A549 (cell line): ENCODE measurements at regions not wholly inside any gene's neighbourhood (a gene's known extent, or its start where the extent isn't known, plus 50 kb on each side); places are given as distances from the start of the nearest gene placed in this dataset.

Source experiments
- ATAC-seq, 2 experiments: fragments of 200-7000 bp in 1 of 2; fragments of >200 bp in 1 of 2; cut with Nextera tagmentation in 1 of 2; cut with Tn5 transposase in 1 of 2; 3 replicates each; pipeline versions ENCODE4 v1.8.0 to v1.9.1; 2018 to 2020; ENCODE audit warnings: mild to moderate bottlenecking in 1 of 2, moderate library complexity in 1 of 2
- CTCF ChIA-PET: fragments of 300-600 bp; sonication (Branson Sonifier 250); formaldehyde crosslinking; extraction: SDS; loops from one replicate; lab custom pipeline; 2021; ENCODE audit warnings: antibody characterized with exemption, inconsistent platforms; lab: Yijun Ruan, JAX
- POLR2A ChIA-PET: fragments of 350-600 bp; formaldehyde crosslinking; extraction: SDS; loops from one replicate; lab custom pipeline; 2021; ENCODE audit warnings: antibody characterized with exemption, inconsistent platforms; lab: Yijun Ruan, JAX
- DNase-seq, 2 experiments: peaks; one replicate each; pipeline versions ENCODE4 v3.0.0 to v3.0.0-alpha.2; 2011 to 2016; ENCODE audit warnings: low read depth in 1 of 2, low spot score in 1 of 2
- FAIRE-seq: peaks from 2 replicates; lab custom pipeline; 2011; peaks lifted over from hg19 to GRCh38; lab: Jason Lieb, UNC
- H3K27ac ChIP-seq, 2 experiments: fragments of >200 bp; sonication (Bioruptor Twin); formaldehyde crosslinking; 3 replicates each; pipeline ENCODE4 v1.5.1; 2016 to 2017
- H3K4me1 ChIP-seq: fragments of >200 bp; sonication (Bioruptor Twin); formaldehyde crosslinking; 3 replicates; pipeline ENCODE4 v1.6.1; 2016
- H3K4me2 ChIP-seq: fragments of >200 bp; sonication (Bioruptor Twin); formaldehyde crosslinking; 3 replicates; pipeline ENCODE4 v1.6.1; 2016
- H3K4me3 ChIP-seq: fragments of >200 bp; sonication (Bioruptor Twin); formaldehyde crosslinking; 3 replicates; pipeline ENCODE4 v1.5.1; 2016
- H3K9me3 ChIP-seq: fragments of >200 bp; sonication (Bioruptor Twin); formaldehyde crosslinking; 3 replicates; pipeline ENCODE4 v1.6.1; 2016
- BCL3 ChIP-seq: fragments of >200 bp; sonication (Bioruptor Twin); formaldehyde crosslinking; IDR thresholded peaks from 3 replicates; pipeline ENCODE4 v1.6.1; 2016
- CBX2 ChIP-seq: fragments of 200-600 bp; sonication (generic); IDR thresholded peaks from 2 replicates; pipeline ENCODE4 v1.6.1; 2016; ENCODE audit warnings: low read depth, mild to moderate bottlenecking, borderline replicate concordance
- CHD2 ChIP-seq: fragments of 150-350 bp; IDR thresholded peaks from 2 replicates; pipeline ENCODE4 v1.6.1; 2014; ENCODE audit warnings: low read length; ENCODE audit not compliant: partially characterized antibody
- CHD4 ChIP-seq: fragments of 200-600 bp; sonication (generic); IDR thresholded peaks from 2 replicates; pipeline ENCODE4 v1.6.1; 2016; ENCODE audit warnings: antibody characterized with exemption, mild to moderate bottlenecking, borderline replicate concordance
- CTCF ChIP-seq: fragments of >200 bp; sonication (Bioruptor Twin); formaldehyde crosslinking; IDR thresholded peaks from 3 replicates; pipeline ENCODE4 v1.5.1; 2016
- E2F6 ChIP-seq: IDR thresholded peaks from 2 replicates; pipeline ENCODE4 v1.6.1; 2012; ENCODE audit warnings: low read depth, borderline replicate concordance
- EHF ChIP-seq: fragments of 250-450 bp; sonication (Bioruptor Pico); IDR thresholded peaks from 2 replicates; pipeline ENCODE4 v1.5.0; 2020; ENCODE audit warnings: mild to moderate bottlenecking
- EHMT2 ChIP-seq: fragments of 200-600 bp; sonication (generic); IDR thresholded peaks from 2 replicates; pipeline ENCODE4 v1.6.1; 2016; ENCODE audit warnings: antibody characterized with exemption, low read depth, mild to moderate bottlenecking, moderate library complexity
- EP300 ChIP-seq, 2 experiments: fragments of >200 bp; sonication (Bioruptor Twin); formaldehyde crosslinking; IDR thresholded peaks; 2 replicates in 1 of 2; 3 replicates in 1 of 2; pipeline ENCODE4 v1.6.1; 2016 to 2017
- FOSL2 ChIP-seq, 2 experiments: fragments of 450-650 bp in 1 of 2; fragments of >200 bp in 1 of 2; sonication (Bioruptor Twin) in 1 of 2; formaldehyde crosslinking; IDR thresholded peaks; 2 replicates each; pipeline versions ENCODE4 v1.5.0 to v1.6.1; 2016 to 2020; ENCODE audit warnings: mild to moderate bottlenecking in 1 of 2, moderate library complexity in 1 of 2
- FOXS1 ChIP-seq: fragments of 250-450 bp; sonication (Bioruptor Pico); IDR thresholded peaks from 2 replicates; pipeline ENCODE4 v1.5.0; 2020; ENCODE audit warnings: mild to moderate bottlenecking, moderate library complexity
- GATA3 ChIP-seq: IDR thresholded peaks from 2 replicates; pipeline ENCODE4 v1.6.1; 2012; ENCODE audit warnings: borderline replicate concordance
- HDAC2 ChIP-seq: fragments of 200-600 bp; sonication (generic); IDR thresholded peaks from 2 replicates; pipeline ENCODE4 v1.6.1; 2016
- HEYL ChIP-seq: fragments of 250-450 bp; sonication (Bioruptor Pico); IDR thresholded peaks from 2 replicates; pipeline ENCODE4 v1.8.0; 2021; ENCODE audit warnings: mild to moderate bottlenecking, moderate library complexity
- HMGXB4 ChIP-seq: fragments of 250-450 bp; sonication (Bioruptor Pico); IDR thresholded peaks from 2 replicates; pipeline ENCODE4 v1.5.0; 2021; ENCODE audit warnings: mild to moderate bottlenecking, moderate library complexity, borderline replicate concordance
- HOXA7 ChIP-seq: fragments of 250-450 bp; sonication (Bioruptor Pico); IDR thresholded peaks from 2 replicates; pipeline ENCODE4 v1.5.0; 2020; ENCODE audit warnings: mild to moderate bottlenecking, moderate library complexity
- HOXB13 ChIP-seq: fragments of 250-450 bp; sonication (Bioruptor Pico); IDR thresholded peaks from 2 replicates; pipeline ENCODE4 v1.5.0; 2020; ENCODE audit warnings: low read depth, mild to moderate bottlenecking, moderate library complexity
- HOXB5 ChIP-seq: fragments of 250-450 bp; sonication (Bioruptor Pico); IDR thresholded peaks from 2 replicates; pipeline ENCODE4 v1.5.0; 2020; ENCODE audit warnings: mild to moderate bottlenecking, moderate library complexity
- KDM5A ChIP-seq: fragments of 200-600 bp; sonication (generic); IDR thresholded peaks from 2 replicates; pipeline ENCODE4 v1.6.1; 2016; ENCODE audit warnings: antibody characterized with exemption, mild to moderate bottlenecking
- MAFK ChIP-seq: fragments of 450-650 bp; IDR thresholded peaks from 2 replicates; pipeline ENCODE4 v1.6.1; 2014; ENCODE audit not compliant: partially characterized antibody
- NR3C1 ChIP-seq: fragments of >200 bp; sonication (Bioruptor Twin); formaldehyde crosslinking; IDR thresholded peaks from 3 replicates; pipeline ENCODE4 v1.6.1; 2017
- PBX3 ChIP-seq: IDR thresholded peaks from 2 replicates; pipeline ENCODE4 v1.6.1; 2012
- POLR2A ChIP-seq: IDR thresholded peaks from 2 replicates; pipeline ENCODE4 v1.6.1; 2012; ENCODE audit warnings: mild to moderate bottlenecking, low read length
- RAD21 ChIP-seq, 2 experiments: fragments of >200 bp in 1 of 2; sonication (Bioruptor Twin) in 1 of 2; formaldehyde crosslinking in 1 of 2; IDR thresholded peaks in 1 of 2; conservative IDR thresholded peaks in 1 of 2; 2 replicates in 1 of 2; 3 replicates in 1 of 2; pipeline ENCODE4 v1.6.1; 2012 to 2018; ENCODE audit warnings: inconsistent platforms in 1 of 2
- RNF2 ChIP-seq: fragments of 200-600 bp; sonication (generic); IDR thresholded peaks from 2 replicates; pipeline ENCODE4 v1.6.1; 2016; ENCODE audit warnings: low read depth, mild to moderate bottlenecking, antibody characterized with exemption, moderate library complexity, borderline replicate concordance
- SMC3 ChIP-seq: fragments of >200 bp; sonication (Bioruptor Twin); formaldehyde crosslinking; IDR thresholded peaks from 3 replicates; pipeline ENCODE4 v1.6.1; 2018; ENCODE audit warnings: inconsistent platforms
- ZFP36 ChIP-seq: fragments of 450-650 bp; IDR thresholded peaks from 2 replicates; pipeline ENCODE4 v1.6.1; 2014; ENCODE audit warnings: borderline replicate concordance; ENCODE audit not compliant: partially characterized antibody
- ZSCAN20 ChIP-seq: fragments of 250-450 bp; sonication (Bioruptor Pico); IDR thresholded peaks from 2 replicates; pipeline ENCODE4 v1.8.0; 2022; ENCODE audit warnings: mild to moderate bottlenecking, moderate library complexity
- WGBS: methylation state at CpG from one replicate; pipeline ENCODE4 v1.1.6; 2017; ENCODE audit errors: missing lambda C conversion rate; 5-methylcytosine and 5-hydroxymethylcytosine counted together

- POLR2A ChIA-PET: no interaction called here
These were observed 129.8 kb upstream of the SLC34A2 start for GRCh38 chr4:25525896-25526295.

GRCh38 chr4:25527034-25527433 is 128.6 kb upstream of the SLC34A2 start:
- Histone ChIP-seq H3K4me2 (no peak overlapping the region), H3K9me3 (no peaks in the 10 kb centered on the region), H3K4me3 (no peak overlapping the region), H3K27ac (no peak overlapping the region), H3K4me1 (peaks cover 12% of the 10 kb centered on the region; the same call in 2 of the 3 replicates)
- WGBS: 94% methylated on average over 1 of the region's 1 CpG
- ChIA-PET POLR2A (no interaction called here), CTCF (no interaction called here)
- FAIRE-seq: no peak
- no peak for DNase-seq
- no peak for ATAC-seq
- no peak for TF ChIP-seq HOXA7
- TF ChIP-seq BCL3: no peak
- no peak for TF ChIP-seq EHF (CRISPR knock-in tag)
- no peak for TF ChIP-seq SMC3
- no peak for TF ChIP-seq CHD2

More at GRCh38 chr4:25525896-25526295, 129.8 kb upstream of the SLC34A2 start:
- Histone ChIP-seq H3K27ac (no peak overlapping the region), H3K4me1 (peaks cover 12% of the 10 kb centered on the region; the same call in 2 of the 3 replicates), H3K9me3 (no peaks in the 10 kb centered on the region), H3K4me2 (no peak overlapping the region), H3K4me3 (no peak overlapping the region)
- 63% methylated on average over 6 of the region's 6 CpGs for WGBS
- CTCF ChIA-PET: interaction anchor here (0.5 to 0.7 kb wide), 2 partner anchors 15 to 236 kb away, joined by 3 read pairs; no protein-coding TSS in a partner anchor
- FAIRE-seq: no peak
- TF ChIP-seq HMGXB4 (no peak), POLR2A (no peak), EP300 (IDR thresholded peaks at IDR 0.05) (no peak), CHD2 (no peak), BCL3 (no peak), EHMT2 (no peak), ZFP36 (no peak), GATA3 (no peak), FOXS1 (CRISPR knock-in tag) (no peak), MAFK (no peak), E2F6 (no peak), NR3C1 (no peak), CBX2 (no peak), ZSCAN20 (CRISPR knock-in tag) (no peak), HOXB5 (CRISPR knock-in tag) (no peak), HOXA7 (no peak), RAD21 (conservative IDR thresholded peaks at IDR 0.05 in 1 of 2, IDR thresholded peaks at IDR 0.05 in 1 of 2) (no peak)
- no peak for ATAC-seq
- DNase-seq: no peak

- POLR2A ChIA-PET: no interaction called here
- TF ChIP-seq CTCF: no peak
- TF ChIP-seq HOXB13: no peak
- no peak for TF ChIP-seq RNF2
- TF ChIP-seq HEYL (CRISPR knock-in tag): no peak
- no peak for TF ChIP-seq FOSL2 (IDR thresholded peaks at IDR 0.05)
- no peak for TF ChIP-seq FOSL2 (CRISPR knock-in tag; IDR thresholded peaks at IDR 0.05)
- no peak for TF ChIP-seq HDAC2
- TF ChIP-seq RAD21 (conservative IDR thresholded peaks at IDR 0.05 in 1 of 2, IDR thresholded peaks at IDR 0.05 in 1 of 2): no peak
- TF ChIP-seq CHD4: no peak
- no peak for TF ChIP-seq PBX3
- no peak for TF ChIP-seq ZFP36
- no peak for TF ChIP-seq FOXS1 (CRISPR knock-in tag)
- TF ChIP-seq KDM5A: no peak
These were observed 127.3 kb upstream of the SLC34A2 start for GRCh38 chr4:25528391-25528790.

More at GRCh38 chr4:25528391-25528790, 127.3 kb upstream of the SLC34A2 start:
- Histone ChIP-seq H3K4me2 (no peak overlapping the region), H3K27ac (no peak overlapping the region), H3K4me1 (peaks cover 12% of the 10 kb centered on the region; the same call in 2 of the 3 replicates), H3K4me3 (no peak overlapping the region), H3K9me3 (no peaks in the 10 kb centered on the region)
- ATAC-seq: no peak
- CTCF ChIA-PET: no interaction called here
- no peak for FAIRE-seq
- DNase-seq: no peak
- WGBS: 79% methylated on average over 12 of the region's 14 CpGs
